Smooth muscle cell (in vitro differentiated cells): ENCODE measurements at regions not wholly inside any gene's neighbourhood (a gene's known extent, or its start where the extent isn't known, plus 50 kb on each side); places are given as distances from the start of the nearest gene placed in this dataset. TPM values are rescaled to one million over a fixed set of nuclear protein-coding genes. Genes with fewer than 3 reads are reported as not detected.

Source experiments
- small RNA-seq: library from RNA; depleted of rRNA; stranded (forward); fragments of <200 nt; gene quantifications from one replicate; pipeline ENCODE3, GENCODE V24; 2014

Small RNAs in the stretch of these regions (small RNA-seq; reads per million reads assigned to genes)
- gene RN7SL814P: not detected
